DND-41 (cell line): ENCODE measurements at regions not wholly inside any gene's neighbourhood (a gene's known extent, or its start where the extent isn't known, plus 50 kb on each side); places are given as distances from the start of the nearest gene placed in this dataset.

Experiments
- ATAC-seq: fragments of 200-7000 bp; cut with Tn5 transposase; 3 replicates; pipeline ENCODE4 v1.9.1; 2021; ENCODE audit warnings: low read depth; ENCODE audit not compliant: insufficient read depth
- DNase-seq: peaks from one replicate; pipeline ENCODE4 v3.0.0-alpha.2; 2020
- H2AFZ ChIP-seq: 2 replicates; pipeline ENCODE4 v1.6.0; 2012; ENCODE audit warnings: low read depth, low read length
- H3K27ac ChIP-seq: 2 replicates; pipeline ENCODE4 v1.5.1; 2012; ENCODE audit warnings: low read length, inconsistent platforms
- H3K27me3 ChIP-seq: fragments of 200-600 bp; sonication (generic); 2 replicates; pipeline ENCODE4 v1.6.0; 2012; ENCODE audit warnings: low read length, mild to moderate bottlenecking, inconsistent platforms; ENCODE audit not compliant: insufficient read depth, poor library complexity
- H3K36me3 ChIP-seq: 2 replicates; pipeline ENCODE4 v1.5.1; 2012; ENCODE audit warnings: low read length, inconsistent platforms; ENCODE audit not compliant: insufficient read depth
- H3K4me1 ChIP-seq: 2 replicates; pipeline ENCODE4 v1.5.1; 2012; ENCODE audit warnings: mild to moderate bottlenecking, low read length; ENCODE audit not compliant: insufficient read depth
- H3K4me2 ChIP-seq: 2 replicates; pipeline ENCODE4 v1.6.0; 2012; ENCODE audit warnings: mild to moderate bottlenecking, moderate library complexity, low read length, inconsistent platforms; ENCODE audit not compliant: insufficient read depth
- H3K4me3 ChIP-seq, 2 experiments: fragments of 200-600 bp in 1 of 2; shearing (Covaris generic) in 1 of 2; 2 replicates each; pipeline ENCODE4 v1.5.1; 2012 to 2016; ENCODE audit warnings: inconsistent platforms in 2 of 2, low read length in 2 of 2, mild to moderate bottlenecking in 2 of 2, low read depth in 1 of 2, moderate library complexity in 1 of 2
- H3K79me2 ChIP-seq: 2 replicates; pipeline ENCODE4 v1.6.0; 2012; ENCODE audit warnings: low read length, inconsistent platforms; ENCODE audit not compliant: insufficient read depth
- H3K9ac ChIP-seq: 2 replicates; pipeline ENCODE4 v1.6.0; 2012; ENCODE audit warnings: low read depth, mild to moderate bottlenecking, inconsistent platforms, low read length, moderate library complexity
- H3K9me3 ChIP-seq: 2 replicates; pipeline ENCODE4 v1.5.1; 2012; ENCODE audit warnings: low read length, moderate library complexity, mild to moderate bottlenecking, inconsistent platforms; ENCODE audit not compliant: insufficient read depth, severe bottlenecking
- H4K20me1 ChIP-seq: 2 replicates; pipeline ENCODE4 v1.6.0; 2012; ENCODE audit warnings: low read length; ENCODE audit not compliant: insufficient read depth
- CTCF ChIP-seq: IDR thresholded peaks from 2 replicates; pipeline ENCODE4 v1.5.1; 2012; ENCODE audit warnings: borderline replicate concordance, low read length, moderate library complexity, mild to moderate bottlenecking; ENCODE audit not compliant: poor library complexity, severe bottlenecking; ENCODE audit errors: extremely low read depth
- EZH2 ChIP-seq: IDR thresholded peaks from 3 replicates; pipeline ENCODE4 v1.6.1; 2012; ENCODE audit warnings: borderline replicate concordance, low read depth, mild to moderate bottlenecking, moderate library complexity, low read length, inconsistent platforms; ENCODE audit not compliant: severe bottlenecking

- Histone ChIP-seq H3K27me3 (no peaks in the 10 kb centered on the region), H3K27ac (no peak overlapping the region), H3K4me3 (no peak overlapping the region), H3K4me1 (no peaks in the 10 kb centered on the region), H3K4me2 (no peak overlapping the region), H3K36me3 (no peaks in the 10 kb centered on the region), H3K79me2 (no peaks in the 10 kb centered on the region), H4K20me1 (no peaks in the 10 kb centered on the region), H3K9ac (no peak overlapping the region), H3K9me3 (no peaks in the 10 kb centered on the region), H2AFZ (no peak overlapping the region)
- TF ChIP-seq EZH2 (no peak), CTCF (no peak)
- ATAC-seq (no peak), DNase-seq (no peak)
Measured at GRCh38 chr5:67971971-67972821, 243.4 kb upstream of the PIK3R1 start.

GRCh38 chr5:67971223-67971830 is 244.2 kb upstream of the PIK3R1 start:
- H3K79me2 ChIP-seq, result no peaks in the 10 kb centered on the region
- H3K9me3 ChIP-seq, result no peaks in the 10 kb centered on the region
- no peak overlapping the region for H2AFZ ChIP-seq
- TF ChIP-seq EZH2 (no peak), CTCF (no peak)
- no peaks in the 10 kb centered on the region for H3K27me3 ChIP-seq
- no peak overlapping the region for H3K9ac ChIP-seq
- no peaks in the 10 kb centered on the region for H3K4me1 ChIP-seq
- H3K4me3 ChIP-seq, result no peak overlapping the region
- no peaks in the 10 kb centered on the region for H4K20me1 ChIP-seq
- H3K36me3 ChIP-seq, result no peaks in the 10 kb centered on the region
- no peak overlapping the region for H3K4me2 ChIP-seq
- ATAC-seq, result no peak
- no peak for DNase-seq
- H3K27ac ChIP-seq, result no peak overlapping the region

GRCh38 chr5:67969631-67970030 is 245.9 kb upstream of the PIK3R1 start:
- no peak overlapping the region for H3K9ac ChIP-seq
- no peaks in the 10 kb centered on the region for H4K20me1 ChIP-seq
- no peak overlapping the region for H3K4me3 ChIP-seq
- TF ChIP-seq CTCF, result no peak
- no peak for TF ChIP-seq EZH2
- no peak overlapping the region for H3K4me2 ChIP-seq
- H3K27me3 ChIP-seq, result no peaks in the 10 kb centered on the region
- DNase-seq (no peak), ATAC-seq (no peak)
- no peaks in the 10 kb centered on the region for H3K9me3 ChIP-seq
- H3K4me1 ChIP-seq, result no peaks in the 10 kb centered on the region
- no peak overlapping the region for H2AFZ ChIP-seq
- H3K27ac ChIP-seq, result no peak overlapping the region
- H3K36me3 ChIP-seq, result no peaks in the 10 kb centered on the region
- no peaks in the 10 kb centered on the region for H3K79me2 ChIP-seq
